K562 (cell line): ENCODE measurements at regions not wholly inside any gene's neighbourhood (a gene's known extent, or its start where the extent isn't known, plus 50 kb on each side); places are given as distances from the start of the nearest gene placed in this dataset.

ENCODE experiments used
- ATAC-seq: fragments of 200-7000 bp; cut with Tn5 transposase; 3 replicates; pipeline ENCODE4 v1.9.1; 2020; ENCODE audit warnings: moderate library complexity
- BruUV-seq: library from RNA; stranded (reverse); fragments of 400-500 nt; replicated peaks from 2 replicates; lab custom pipeline; 2021; lab: Mats Ljungman, UMichigan
- CTCF ChIA-PET: fragments of 300-600 bp; formaldehyde crosslinking; extraction: SDS; loops from one replicate; lab custom pipeline; 2021; ENCODE audit warnings: low intra/inter-chr PET ratio; lab: Yijun Ruan, JAX
- POLR2A ChIA-PET: fragments of 300-600, 350-650 bp; sonication (Branson Sonifier 250); formaldehyde crosslinking; extraction: SDS; loops from one replicate; lab custom pipeline; 2021; ENCODE audit warnings: antibody characterized with exemption, inconsistent platforms; lab: Yijun Ruan, JAX
- DNase-seq, 4 experiments: peaks; one replicate each; pipeline versions ENCODE4 v3.0.0 to v3.0.0-alpha.2; 2011 to 2018; ENCODE audit warnings: low spot score in 3 of 4, mixed read lengths in 3 of 4; ENCODE audit errors: extremely low read depth in 1 of 4
- FAIRE-seq: peaks from 2 replicates; lab custom pipeline; 2011; peaks lifted over from hg19 to GRCh38; lab: Jason Lieb, UNC
- H2AFZ ChIP-seq: 2 replicates; pipeline ENCODE4 v1.6.0; 2011; ENCODE audit warnings: low read depth, low read length, control low read depth, inconsistent platforms
- H3K27ac ChIP-seq: fragments of 200-600 bp; 3 replicates; pipeline ENCODE4 v1.8.0; 2011; ENCODE audit warnings: low read depth, mild to moderate bottlenecking, control low read depth, inconsistent platforms, low read length, moderate library complexity, mixed read lengths; ENCODE audit errors: extremely low read depth
- H3K27me3 ChIP-seq, 2 experiments: fragments of 300-600 bp in 1 of 2; 2 replicates in 1 of 2; 3 replicates in 1 of 2; pipeline versions ENCODE4 v1.6.0 to v1.8.0; 2011; ENCODE audit warnings: inconsistent platforms in 2 of 2, low read length in 2 of 2, mild to moderate bottlenecking in 1 of 2, mixed read lengths in 1 of 2, moderate library complexity in 1 of 2; ENCODE audit not compliant: control insufficient read depth in 2 of 2, insufficient read depth in 2 of 2
- H3K36me3 ChIP-seq: fragments of 300-600 bp; 3 replicates; pipeline ENCODE4 v1.8.0; 2011; ENCODE audit warnings: mild to moderate bottlenecking, low read length, inconsistent platforms; ENCODE audit not compliant: control insufficient read depth, insufficient read depth
- H3K4me1 ChIP-seq, 2 experiments: fragments of 200-600 bp in 1 of 2; replicated peaks in 1 of 2; 2 replicates in 1 of 2; 3 replicates in 1 of 2; pipeline versions ENCODE4 v1.5.1 to v1.8.0; 2011; ENCODE audit warnings: inconsistent platforms in 2 of 2, low read length in 2 of 2, mild to moderate bottlenecking in 1 of 2, mixed read lengths in 1 of 2, moderate library complexity in 1 of 2; ENCODE audit not compliant: control insufficient read depth in 2 of 2, insufficient read depth in 2 of 2
- H3K4me2 ChIP-seq: 2 replicates; pipeline ENCODE4 v1.6.1; 2011; ENCODE audit warnings: low read length, control low read depth, inconsistent platforms, mixed read lengths; ENCODE audit not compliant: insufficient read depth
- H3K4me3 ChIP-seq: fragments of 200-600 bp; sonication (generic), shearing (Covaris generic); 2 replicates; pipeline ENCODE4 v1.5.1; 2016; ENCODE audit warnings: control low read depth, inconsistent platforms
- H3K79me2 ChIP-seq: fragments of 200-600 bp; 3 replicates; pipeline ENCODE4 v1.8.0; 2011; ENCODE audit warnings: low read length, inconsistent platforms; ENCODE audit not compliant: control insufficient read depth, insufficient read depth
- H3K9ac ChIP-seq, 2 experiments: 2 replicates each; pipeline versions ENCODE4 v1.6.0 to v1.6.1; 2011; ENCODE audit warnings: low read depth in 2 of 2, low read length in 2 of 2, control low read depth in 1 of 2, inconsistent platforms in 1 of 2, mild to moderate bottlenecking in 1 of 2, mixed read lengths in 1 of 2; ENCODE audit not compliant: insufficient read depth in 1 of 2
- H3K9me1 ChIP-seq: one replicate; pipeline ENCODE4 v1.6.0; 2011; ENCODE audit warnings: inconsistent platforms, mild to moderate bottlenecking, low read length, moderate library complexity; ENCODE audit not compliant: control insufficient read depth, insufficient read depth
- H3K9me3 ChIP-seq: replicated peaks from 2 replicates; pipeline ENCODE4 v1.5.1; 2011; ENCODE audit warnings: low read depth, low read length, inconsistent platforms; ENCODE audit not compliant: control insufficient read depth, insufficient read depth
- H4K20me1 ChIP-seq: replicated peaks from 2 replicates; pipeline ENCODE4 v1.6.1; 2011; ENCODE audit warnings: low read length, inconsistent platforms, mixed read lengths; ENCODE audit not compliant: control insufficient read depth, insufficient read depth
- BDP1 ChIP-seq: IDR thresholded peaks from 3 replicates; pipeline ENCODE4 v1.6.1; 2011; ENCODE audit not compliant: insufficient read length, insufficient read depth
- EP300 ChIP-seq: IDR thresholded peaks from 2 replicates; pipeline ENCODE4 v1.6.1; 2012; ENCODE audit warnings: low read length, improper control_type of control experiment
- MAFF ChIP-seq: IDR thresholded peaks from 2 replicates; pipeline ENCODE4 v1.6.1; 2012; ENCODE audit warnings: low read length, improper control_type of control experiment
- ZNF24 ChIP-seq: fragments of 450-650 bp; IDR thresholded peaks from 2 replicates; pipeline ENCODE4 v1.6.1; 2016
- WGBS: fragments of 100-300 bp; shearing (Covaris generic); methylation state at CpG from one replicate; pipeline ENCODE4 v1.1.6; 2016; ENCODE audit warnings: low coverage, mixed read lengths; ENCODE audit not compliant: insufficient coverage; ENCODE audit errors: missing lambda C conversion rate; 5-methylcytosine and 5-hydroxymethylcytosine counted together
- in situ Hi-C: fragments of 300-500 bp; cut with MboI; formaldehyde crosslinking; loops from 4 replicates; pipeline ENCODE4 v1.15.0; 2018; ENCODE audit warnings: inconsistent platforms, mixed read lengths
- intact Hi-C: fragments of 100-400 bp; cut with micrococcal nuclease; formaldehyde crosslinking; loops from 2 replicates; pipeline ENCODE4 v1.14.2; 2022
- TF ChIP-seq, protein P1 (sequence below): sonication (generic); formaldehyde crosslinking; IDR thresholded peaks from 2 replicates; pipeline ENCODE4 v1.8.1; 2023; ENCODE audit warnings: missing genetic modification reagents, mild to moderate bottlenecking, borderline replicate concordance

DNA sequence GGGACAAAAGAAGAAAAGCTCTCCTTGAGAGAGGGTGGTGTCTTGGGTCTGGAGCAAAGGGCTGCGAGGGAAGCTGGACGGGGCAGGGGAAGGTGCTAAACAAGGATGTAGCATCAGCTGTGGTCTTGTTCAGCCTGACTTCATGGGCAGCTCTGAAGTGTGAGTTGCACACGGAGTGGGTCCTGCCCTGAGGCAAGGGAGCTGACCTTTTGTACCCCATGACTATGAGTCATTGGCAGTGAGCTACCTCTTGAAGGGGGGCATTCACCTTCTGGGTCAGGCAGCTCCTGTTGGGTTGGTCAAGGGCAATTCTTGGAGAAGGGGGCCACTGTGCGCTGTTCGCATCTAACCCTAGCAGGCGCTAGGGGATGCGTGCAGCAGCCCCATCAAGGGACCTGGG is 151.8 kb downstream of the SMIM20 start:
- H3K4me2 ChIP-seq = no peak overlapping the region
- no peak for DNase-seq
- no peak for ATAC-seq
- no peak for FAIRE-seq
- no peak overlapping the region for H2AFZ ChIP-seq
- H3K9me3 ChIP-seq = no peaks in the 10 kb centered on the region
- TF ChIP-seq EP300 = no peak
- WGBS = 2% methylated on average over 6 of the region's 7 CpGs
- no peak overlapping the region for H3K4me3 ChIP-seq
- no peaks in the 10 kb centered on the region for H4K20me1 ChIP-seq
- no peaks in the 10 kb centered on the region for H3K79me2 ChIP-seq
- no peaks in the 10 kb centered on the region for H3K36me3 ChIP-seq
- POLR2A ChIA-PET = interaction anchor here (0.6 kb wide), 1 partner anchor 19 kb away, joined by 4 read pairs; no protein-coding TSS in a partner anchor
- H3K4me1 ChIP-seq = peaks cover 0 to 7% of the 10 kb centered on the region in 2 experiments; a peak in 1 of 5 replicates
- no TSS peak for BruUV-seq
- H3K27ac ChIP-seq = no peak overlapping the region
- intact Hi-C loops (loop anchor here (5.0 kb wide), 1 partner anchor 341 kb away; no protein-coding TSS in a partner anchor), in situ Hi-C loops (loop anchor here (25.0 kb wide), 1 partner anchor 346 kb away; no protein-coding TSS in a partner anchor)
- H3K9ac ChIP-seq = no peak overlapping the region
- CTCF ChIA-PET = no interaction called here
- no peaks in the 10 kb centered on the region for H3K9me1 ChIP-seq
- peaks cover 2 to 21% of the 10 kb centered on the region in 2 experiments; a peak in 2 of 5 replicates for H3K27me3 ChIP-seq

DNA sequence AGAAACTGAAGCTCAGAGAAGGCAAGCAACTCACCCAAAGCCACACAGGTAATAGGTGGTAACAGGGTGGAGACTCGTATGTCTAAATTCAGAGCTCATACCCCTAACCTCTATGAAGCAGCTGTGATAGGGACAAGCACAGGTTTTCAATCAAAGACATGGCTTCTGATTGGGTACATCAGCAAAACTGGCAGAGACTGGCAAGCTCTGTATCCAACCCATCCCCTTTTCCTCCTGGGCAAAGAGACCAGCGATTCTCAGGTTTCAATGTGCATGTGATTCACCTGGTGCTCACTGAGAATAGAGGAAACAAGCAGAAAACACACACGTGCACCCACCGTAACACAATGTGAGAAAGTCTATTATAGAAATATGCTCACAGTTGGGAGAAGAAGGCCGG is 153.0 kb downstream of the SMIM20 start:
- no peak overlapping the region for H2AFZ ChIP-seq
- H3K79me2 ChIP-seq = no peaks in the 10 kb centered on the region
- FAIRE-seq = no peak
- TF ChIP-seq ZNF24 = no peak
- TF ChIP-seq BDP1 = no peak
- TF ChIP-seq MAFF = no peak
- TF ChIP-seq, protein P1, sequence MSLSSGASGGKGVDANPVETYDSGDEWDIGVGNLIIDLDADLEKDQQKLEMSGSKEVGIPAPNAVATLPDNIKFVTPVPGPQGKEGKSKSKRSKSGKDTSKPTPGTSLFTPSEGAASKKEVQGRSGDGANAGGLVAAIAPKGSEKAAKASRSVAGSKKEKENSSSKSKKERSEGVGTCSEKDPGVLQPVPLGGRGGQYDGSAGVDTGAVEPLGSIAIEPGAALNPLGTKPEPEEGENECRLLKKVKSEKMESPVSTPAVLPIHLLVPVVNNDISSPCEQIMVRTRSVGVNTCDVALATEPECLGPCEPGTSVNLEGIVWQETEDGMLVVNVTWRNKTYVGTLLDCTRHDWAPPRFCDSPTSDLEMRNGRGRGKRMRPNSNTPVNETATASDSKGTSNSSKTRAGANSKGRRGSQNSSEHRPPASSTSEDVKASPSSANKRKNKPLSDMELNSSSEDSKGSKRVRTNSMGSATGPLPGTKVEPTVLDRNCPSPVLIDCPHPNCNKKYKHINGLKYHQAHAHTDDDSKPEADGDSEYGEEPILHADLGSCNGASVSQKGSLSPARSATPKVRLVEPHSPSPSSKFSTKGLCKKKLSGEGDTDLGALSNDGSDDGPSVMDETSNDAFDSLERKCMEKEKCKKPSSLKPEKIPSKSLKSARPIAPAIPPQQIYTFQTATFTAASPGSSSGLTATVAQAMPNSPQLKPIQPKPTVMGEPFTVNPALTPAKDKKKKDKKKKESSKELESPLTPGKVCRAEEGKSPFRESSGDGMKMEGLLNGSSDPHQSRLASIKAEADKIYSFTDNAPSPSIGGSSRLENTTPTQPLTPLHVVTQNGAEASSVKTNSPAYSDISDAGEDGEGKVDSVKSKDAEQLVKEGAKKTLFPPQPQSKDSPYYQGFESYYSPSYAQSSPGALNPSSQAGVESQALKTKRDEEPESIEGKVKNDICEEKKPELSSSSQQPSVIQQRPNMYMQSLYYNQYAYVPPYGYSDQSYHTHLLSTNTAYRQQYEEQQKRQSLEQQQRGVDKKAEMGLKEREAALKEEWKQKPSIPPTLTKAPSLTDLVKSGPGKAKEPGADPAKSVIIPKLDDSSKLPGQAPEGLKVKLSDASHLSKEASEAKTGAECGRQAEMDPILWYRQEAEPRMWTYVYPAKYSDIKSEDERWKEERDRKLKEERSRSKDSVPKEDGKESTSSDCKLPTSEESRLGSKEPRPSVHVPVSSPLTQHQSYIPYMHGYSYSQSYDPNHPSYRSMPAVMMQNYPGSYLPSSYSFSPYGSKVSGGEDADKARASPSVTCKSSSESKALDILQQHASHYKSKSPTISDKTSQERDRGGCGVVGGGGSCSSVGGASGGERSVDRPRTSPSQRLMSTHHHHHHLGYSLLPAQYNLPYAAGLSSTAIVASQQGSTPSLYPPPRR (CRISPR knock-in tag) = no peak
- TF ChIP-seq, all 486 proteins: peak for 0
- H3K27ac ChIP-seq = no peak overlapping the region
- H3K36me3 ChIP-seq = no peaks in the 10 kb centered on the region
- H3K27me3 ChIP-seq = peaks cover 2 to 21% of the 10 kb centered on the region in 2 experiments; a peak in 2 of 5 replicates
- no peaks in the 10 kb centered on the region for H4K20me1 ChIP-seq
- WGBS = 0% methylated on average over 5 of the region's 5 CpGs
- no peak overlapping the region for H3K4me2 ChIP-seq
- DNase-seq (no peak), ATAC-seq (no peak)
- H3K9ac ChIP-seq = no peak overlapping the region
- no peaks in the 10 kb centered on the region for H3K9me1 ChIP-seq
- CTCF ChIA-PET = no interaction called here
- H3K4me3 ChIP-seq = no peak overlapping the region
- H3K4me1 ChIP-seq = peaks cover 0 to 7% of the 10 kb centered on the region in 2 experiments; a peak in 1 of 5 replicates
- POLR2A ChIA-PET = no interaction called here
- in situ Hi-C loops = loop anchor here (25.0 kb wide), 1 partner anchor 345 kb away; no protein-coding TSS in a partner anchor
- BruUV-seq = no TSS peak
- H3K9me3 ChIP-seq = no peaks in the 10 kb centered on the region
- intact Hi-C loops = loop anchor here (5.0 kb wide), 1 partner anchor 340 kb away; no protein-coding TSS in a partner anchor
